ENCODE measurements at regions not wholly inside any gene's neighbourhood (a gene's known extent, or its start where the extent isn't known, plus 50 kb on each side); places are given as distances from the start of the nearest gene placed in this dataset.
A peak's percentile ranks its signal among the peaks of the same experiment; 100 is the strongest.

DNA sequence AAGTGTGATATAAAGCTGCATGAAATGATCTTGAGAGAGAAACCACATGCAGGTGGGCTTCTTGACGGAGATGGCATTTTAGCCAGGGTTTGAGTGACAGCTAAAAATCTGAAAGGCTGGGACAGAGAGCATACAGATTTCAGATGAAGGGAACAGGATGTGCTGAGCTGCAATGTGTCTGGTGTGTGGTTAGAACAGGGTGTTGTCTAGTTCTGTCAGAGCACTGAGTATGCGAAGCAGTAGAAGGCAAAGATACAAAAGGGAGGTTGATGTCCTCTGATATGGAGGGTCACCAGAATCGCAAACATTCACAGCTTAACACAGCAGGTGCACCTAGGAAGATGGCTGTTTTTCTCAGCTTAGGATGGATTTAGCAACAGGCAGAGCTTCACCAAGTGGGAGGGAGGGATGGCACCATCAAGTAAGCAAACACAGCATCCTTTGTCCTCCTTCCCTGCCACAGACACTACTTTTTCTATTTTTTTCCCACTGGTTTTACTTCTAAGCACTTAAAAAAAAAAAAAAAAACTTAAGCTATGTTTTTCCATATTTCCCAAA lies 182.5 kb downstream of the TMX3 start:
- no peak for DNase-seq (ENCODE audit: low read depth)
- TF ChIP-seq, protein P1, sequence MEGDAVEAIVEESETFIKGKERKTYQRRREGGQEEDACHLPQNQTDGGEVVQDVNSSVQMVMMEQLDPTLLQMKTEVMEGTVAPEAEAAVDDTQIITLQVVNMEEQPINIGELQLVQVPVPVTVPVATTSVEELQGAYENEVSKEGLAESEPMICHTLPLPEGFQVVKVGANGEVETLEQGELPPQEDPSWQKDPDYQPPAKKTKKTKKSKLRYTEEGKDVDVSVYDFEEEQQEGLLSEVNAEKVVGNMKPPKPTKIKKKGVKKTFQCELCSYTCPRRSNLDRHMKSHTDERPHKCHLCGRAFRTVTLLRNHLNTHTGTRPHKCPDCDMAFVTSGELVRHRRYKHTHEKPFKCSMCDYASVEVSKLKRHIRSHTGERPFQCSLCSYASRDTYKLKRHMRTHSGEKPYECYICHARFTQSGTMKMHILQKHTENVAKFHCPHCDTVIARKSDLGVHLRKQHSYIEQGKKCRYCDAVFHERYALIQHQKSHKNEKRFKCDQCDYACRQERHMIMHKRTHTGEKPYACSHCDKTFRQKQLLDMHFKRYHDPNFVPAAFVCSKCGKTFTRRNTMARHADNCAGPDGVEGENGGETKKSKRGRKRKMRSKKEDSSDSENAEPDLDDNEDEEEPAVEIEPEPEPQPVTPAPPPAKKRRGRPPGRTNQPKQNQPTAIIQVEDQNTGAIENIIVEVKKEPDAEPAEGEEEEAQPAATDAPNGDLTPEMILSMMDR (conservative IDR thresholded peaks at IDR 0.05; ENCODE audit: low read depth, low read length) = no peak

GRCh38 chr18:68525091-68525490 lies 189.8 kb downstream of the TMX3 start:
- no peak overlapping the region for H3K4me3 ChIP-seq (ENCODE audit: low read length)
- TF ChIP-seq, protein P1 (conservative IDR thresholded peaks at IDR 0.05; ENCODE audit: low read depth, low read length) = no peak
- DNase-seq (ENCODE audit: low read depth) = no peak

More for the DNA sequence above, 182.5 kb downstream of the TMX3 start:
- no peak overlapping the region for H3K4me3 ChIP-seq (ENCODE audit: low read length)

- peak; percentile 3 for DNase-seq (ENCODE audit: low read depth)
- TF ChIP-seq, protein P1 (conservative IDR thresholded peaks at IDR 0.05; ENCODE audit: low read depth, low read length) = no peak
Observed at GRCh38 chr18:68520406-68521075, 194.4 kb downstream of the TMX3 start.

DNA sequence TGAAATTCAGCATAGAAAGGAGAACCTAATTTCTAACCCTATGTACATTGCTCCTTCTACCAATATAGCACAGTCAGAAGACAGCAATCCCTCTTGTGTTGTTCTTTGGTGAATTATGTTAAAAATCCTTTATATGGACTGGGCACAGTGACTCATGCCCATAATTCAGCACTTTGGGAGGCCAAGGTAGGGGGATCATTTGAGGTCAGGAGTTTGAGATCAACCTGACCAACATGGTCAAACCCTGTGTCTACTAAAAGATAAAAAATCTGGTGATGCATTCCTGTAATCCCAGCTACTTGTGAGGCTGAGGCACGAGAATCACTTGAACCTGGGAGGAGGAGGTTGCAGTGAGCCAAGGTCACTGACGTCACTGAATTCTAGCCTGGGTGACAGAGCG lies 195.6 kb downstream of the TMX3 start:
- TF ChIP-seq, protein P1 (conservative IDR thresholded peaks at IDR 0.05; ENCODE audit: low read depth, low read length) = no peak
- H3K4me3 ChIP-seq (ENCODE audit: low read length) = no peak overlapping the region
- no peak for DNase-seq (ENCODE audit: low read depth)

More at GRCh38 chr18:68520406-68521075, 194.4 kb downstream of the TMX3 start:
- no peak overlapping the region for H3K4me3 ChIP-seq (ENCODE audit: low read length)

- no peak for DNase-seq (ENCODE audit: low read depth)
- H3K4me3 ChIP-seq (ENCODE audit: low read length) = no peak overlapping the region
- TF ChIP-seq, protein P1 (conservative IDR thresholded peaks at IDR 0.05; ENCODE audit: low read depth, low read length) = no peak
Observed at GRCh38 chr18:68509902-68510301, 205.0 kb downstream of the TMX3 start.

GRCh38 chr18:68507781-68508180 lies 207.1 kb downstream of the TMX3 start:
- no peak overlapping the region for H3K4me3 ChIP-seq (ENCODE audit: low read length)
- TF ChIP-seq, protein P1 (conservative IDR thresholded peaks at IDR 0.05; ENCODE audit: low read depth, low read length) = no peak
- no peak for DNase-seq (ENCODE audit: low read depth)

- DNase-seq (ENCODE audit: low read depth) = no peak
- no peak overlapping the region for H3K4me3 ChIP-seq (ENCODE audit: low read length)
- TF ChIP-seq, protein P1 (conservative IDR thresholded peaks at IDR 0.05; ENCODE audit: low read depth, low read length) = no peak
Observed at GRCh38 chr18:68505178-68505574, 209.7 kb downstream of the TMX3 start.

Measured in retinal pigment epithelial cell (primary cell).